Right forelimb (tissue), 1 donor: ENCODE measurements at regions not wholly inside any gene's neighbourhood (a gene's known extent, or its start where the extent isn't known, plus 50 kb on each side); places are given as distances from the start of the nearest gene placed in this dataset.

ENCODE experiments used
- DNase-seq: peaks from one replicate; pipeline ENCODE4 v3.0.0-alpha.2; 2018

- no peak for DNase-seq
Observed at GRCh38 chr16:50876263-50876662, 134.4 kb downstream of the CYLD start.

GRCh38 chr16:50868577-50868976, 126.7 kb downstream of the CYLD start:
- DNase-seq, result no peak

- DNase-seq, result no peak
Observed at GRCh38 chr16:50866806-50867205, 124.9 kb downstream of the CYLD start.

GRCh38 chr16:50864386-50864785, 122.5 kb downstream of the CYLD start:
- no peak for DNase-seq

- no peak for DNase-seq
Observed at GRCh38 chr16:50863644-50864144, 121.8 kb downstream of the CYLD start.

- DNase-seq, result no peak
Observed at GRCh38 chr16:50862818-50863643, 121.1 kb downstream of the CYLD start.

- DNase-seq, result no peak
Observed at GRCh38 chr16:50861970-50862411, 120.1 kb downstream of the CYLD start.

GRCh38 chr16:50861451-50861850, 119.6 kb downstream of the CYLD start:
- no peak for DNase-seq

- DNase-seq, result no peak
Observed at GRCh38 chr16:50859628-50860360, 117.9 kb downstream of the CYLD start.

GRCh38 chr16:50858877-50859627, 117.2 kb downstream of the CYLD start:
- no peak for DNase-seq

GRCh38 chr16:50858376-50858775, 116.5 kb downstream of the CYLD start:
- no peak for DNase-seq

- no peak for DNase-seq
Observed at GRCh38 chr16:50857881-50858280, 116.0 kb downstream of the CYLD start.

GRCh38 chr16:50856991-50857390, 115.1 kb downstream of the CYLD start:
- no peak for DNase-seq

GRCh38 chr16:50853329-50853728, 111.4 kb downstream of the CYLD start:
- DNase-seq, result no peak
